Type B pancreatic cell (in vitro differentiated cells): ENCODE measurements at regions not wholly inside any gene's neighbourhood (a gene's known extent, or its start where the extent isn't known, plus 50 kb on each side); places are given as distances from the start of the nearest gene placed in this dataset.

Source experiments
- DNase-seq: peaks from one replicate; pipeline ENCODE4 v3.0.0; 2021; ENCODE audit warnings: mixed read lengths; ENCODE audit not compliant: unreplicated experiment; ENCODE audit errors: extremely low spot score
- H3K27ac Mint-ChIP-seq: 2 replicates; pipeline ENCODE4 v1.8.0; 2021; ENCODE audit warnings: mild to moderate bottlenecking, mixed read lengths
- H3K27me3 Mint-ChIP-seq: 2 replicates; pipeline ENCODE4 v1.8.0; 2021; ENCODE audit warnings: mixed read lengths
- H3K36me3 Mint-ChIP-seq: 2 replicates; pipeline ENCODE4 v1.8.0; 2021; ENCODE audit warnings: mixed read lengths
- H3K4me1 Mint-ChIP-seq: one replicate; pipeline ENCODE4 v1.8.0; 2021; ENCODE audit warnings: mixed read lengths; ENCODE audit not compliant: unreplicated experiment
- H3K4me3 Mint-ChIP-seq: 2 replicates; pipeline ENCODE4 v1.8.0; 2021; ENCODE audit warnings: mild to moderate bottlenecking, mixed read lengths
- H3K9me3 Mint-ChIP-seq: 2 replicates; pipeline ENCODE4 v1.8.0; 2021; ENCODE audit warnings: mixed read lengths
- CTCF ChIP-seq: fragments of 200-600 bp; sonication (generic); conservative IDR thresholded peaks from 2 replicates; pipeline ENCODE4 v1.5.0; 2021; ENCODE audit warnings: antibody characterized with exemption, mild to moderate bottlenecking

- H3K4me3 Mint-ChIP-seq: no peak overlapping the region
- no peak for DNase-seq
- H3K27me3 Mint-ChIP-seq: peaks cover 14% of the 10 kb centered on the region
- H3K27ac Mint-ChIP-seq: peak overlapping the region; percentile 90
- no peaks in the 10 kb centered on the region for H3K36me3 Mint-ChIP-seq
- no peak for TF ChIP-seq CTCF
- peaks cover 15% of the 10 kb centered on the region for H3K4me1 Mint-ChIP-seq
- H3K9me3 Mint-ChIP-seq: peaks cover 12% of the 10 kb centered on the region
These were observed 260.7 kb upstream of the PPP2R2D start for GRCh38 chr10:131640045-131640644.

GRCh38 chr10:131641231-131641630 is 259.6 kb upstream of the PPP2R2D start:
- no peak overlapping the region for H3K4me3 Mint-ChIP-seq
- H3K27ac Mint-ChIP-seq: peak overlapping the region; percentile 90
- H3K4me1 Mint-ChIP-seq: peaks cover 11% of the 10 kb centered on the region
- H3K9me3 Mint-ChIP-seq: peaks cover 12% of the 10 kb centered on the region
- H3K36me3 Mint-ChIP-seq: no peaks in the 10 kb centered on the region
- DNase-seq: no peak
- peaks cover 13% of the 10 kb centered on the region for H3K27me3 Mint-ChIP-seq
- TF ChIP-seq CTCF: no peak

GRCh38 chr10:131641898-131642297 is 258.9 kb upstream of the PPP2R2D start:
- H3K9me3 Mint-ChIP-seq: peaks cover 12% of the 10 kb centered on the region

GRCh38 chr10:131642966-131643365 is 257.8 kb upstream of the PPP2R2D start:
- peaks cover 17% of the 10 kb centered on the region for H3K27me3 Mint-ChIP-seq
- no peak for TF ChIP-seq CTCF
- no peak overlapping the region for H3K27ac Mint-ChIP-seq
- H3K9me3 Mint-ChIP-seq: peaks cover 12% of the 10 kb centered on the region
- peaks cover 11% of the 10 kb centered on the region for H3K4me1 Mint-ChIP-seq
- DNase-seq: no peak
- H3K36me3 Mint-ChIP-seq: no peaks in the 10 kb centered on the region
- no peak overlapping the region for H3K4me3 Mint-ChIP-seq

More at GRCh38 chr10:131641898-131642297, 258.9 kb upstream of the PPP2R2D start:
- no peak for DNase-seq
- H3K36me3 Mint-ChIP-seq: no peaks in the 10 kb centered on the region
- TF ChIP-seq CTCF: no peak
- no peak overlapping the region for H3K4me3 Mint-ChIP-seq
- H3K27ac Mint-ChIP-seq: no peak overlapping the region
- peaks cover 11% of the 10 kb centered on the region for H3K27me3 Mint-ChIP-seq
- H3K4me1 Mint-ChIP-seq: peaks cover 11% of the 10 kb centered on the region

- Mint-ChIP-seq H3K4me1 (peaks cover 11% of the 10 kb centered on the region), H3K9me3 (peaks cover 12% of the 10 kb centered on the region), H3K27me3 (peaks cover 21% of the 10 kb centered on the region), H3K27ac (no peak overlapping the region), H3K4me3 (no peak overlapping the region), H3K36me3 (no peaks in the 10 kb centered on the region)
- no peak for DNase-seq
- TF ChIP-seq CTCF: no peak
These were observed 256.5 kb upstream of the PPP2R2D start for GRCh38 chr10:131644289-131644688.
